Stimulated activated naive B cell treated with anti-CD40 and anti-IgM and Interleukin-4, amounts not matched to agents 10 μg/mL and 1 μg/mL and 100 μg/mL, for 72 hours (primary cell): ENCODE measurements at regions not wholly inside any gene's neighbourhood (a gene's known extent, or its start where the extent isn't known, plus 50 kb on each side); places are given as distances from the start of the nearest gene placed in this dataset.

ENCODE experiments used
- ATAC-seq, 2 donors: fragments of 150-1000 bp; cut with Tn5 transposase; replicated peaks; 2 replicates each; pipeline ENCODE4 v1.10.0; 2021; ENCODE audit warnings: moderate library complexity in 1 of 2
- DNase-seq: peaks from one replicate; pipeline ENCODE4 v3.0.0; 2021
- H3K27ac Mint-ChIP-seq: one replicate; pipeline ENCODE4 v1.8.0; 2022; ENCODE audit warnings: mild to moderate bottlenecking, mixed read lengths
- H3K27me3 Mint-ChIP-seq, 2 donors: one replicate each; pipeline ENCODE4 v1.8.0; 2022; ENCODE audit warnings: mixed read lengths in 2 of 2
- H3K36me3 Mint-ChIP-seq, 2 donors: one replicate each; pipeline ENCODE4 v1.8.0; 2022; ENCODE audit warnings: mixed read lengths in 2 of 2, mild to moderate bottlenecking in 1 of 2
- H3K4me1 Mint-ChIP-seq, 2 donors: one replicate each; pipeline ENCODE4 v1.8.0; 2022; ENCODE audit warnings: mixed read lengths in 2 of 2, mild to moderate bottlenecking in 1 of 2
- H3K4me3 Mint-ChIP-seq, 2 donors: one replicate each; pipeline ENCODE4 v1.8.0; 2022; ENCODE audit warnings: mild to moderate bottlenecking in 2 of 2, mixed read lengths in 2 of 2, moderate library complexity in 1 of 2
- H3K9me3 Mint-ChIP-seq, 2 donors: one replicate each; pipeline ENCODE4 v1.8.0; 2022; ENCODE audit warnings: mixed read lengths in 2 of 2, mild to moderate bottlenecking in 1 of 2

DNA sequence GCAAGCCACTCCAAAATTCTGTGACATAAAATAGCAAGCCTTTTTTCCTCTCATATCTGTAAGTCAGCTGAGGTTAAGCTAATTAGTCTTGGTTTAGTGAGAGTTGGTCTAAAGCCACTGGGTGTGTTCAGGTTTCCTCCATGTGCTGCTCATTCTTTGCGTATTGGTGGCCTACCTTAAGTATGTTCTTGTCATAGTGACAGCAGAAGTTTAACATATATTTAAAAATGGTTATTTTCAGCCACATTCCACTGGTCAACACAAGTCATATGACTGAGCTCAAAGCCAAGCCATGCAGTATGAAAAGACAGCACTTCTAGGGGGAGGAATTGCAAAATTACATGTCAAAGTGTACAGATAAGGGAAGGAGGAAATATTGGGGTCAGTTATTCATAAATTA is 100.5 kb upstream of the FGF10 start:
- Mint-ChIP-seq H3K4me3 (no peak overlapping the region), H3K4me1 (no peaks in the 10 kb centered on the region), H3K9me3 (peaks cover 5 to 8% of the 10 kb centered on the region in 2 donors), H3K27ac (no peak overlapping the region), H3K27me3 (no peaks in the 10 kb centered on the region), H3K36me3 (no peaks in the 10 kb centered on the region)
- no peak for DNase-seq
- ATAC-seq: no peak

DNA sequence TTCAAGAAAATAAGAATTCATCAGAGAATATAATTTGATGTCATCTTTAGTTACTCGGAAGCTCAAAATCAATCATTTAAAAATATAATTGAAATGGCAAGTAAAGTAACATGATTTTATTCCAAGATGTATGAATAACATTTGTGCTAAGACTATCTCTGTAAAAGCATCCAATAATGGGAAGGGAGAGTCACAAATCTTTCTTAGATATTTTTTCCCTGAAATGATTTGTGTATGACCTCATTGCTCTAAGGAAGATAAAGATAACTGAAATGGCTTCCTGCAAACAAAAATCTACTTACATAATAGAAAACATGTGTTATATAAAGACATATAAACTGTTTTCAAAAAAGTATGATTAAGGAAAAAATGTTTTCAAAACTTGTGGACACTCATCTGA is 97.4 kb upstream of the FGF10 start:
- Mint-ChIP-seq H3K4me1 (no peaks in the 10 kb centered on the region), H3K27me3 (no peaks in the 10 kb centered on the region), H3K27ac (no peak overlapping the region), H3K9me3 (peaks cover 2 to 3% of the 10 kb centered on the region in 2 donors), H3K36me3 (no peaks in the 10 kb centered on the region), H3K4me3 (no peak overlapping the region)
- no peak for DNase-seq
- ATAC-seq: no peak

GRCh38 chr5:44454002-44454401 is 64.8 kb upstream of the FGF10 start:
- Mint-ChIP-seq H3K9me3 (peaks cover 0 to 4% of the 10 kb centered on the region in 2 donors), H3K27me3 (no peaks in the 10 kb centered on the region), H3K27ac (no peak overlapping the region), H3K4me1 (no peaks in the 10 kb centered on the region), H3K36me3 (no peaks in the 10 kb centered on the region), H3K4me3 (no peak overlapping the region)
- ATAC-seq (no peak), DNase-seq (no peak)

DNA sequence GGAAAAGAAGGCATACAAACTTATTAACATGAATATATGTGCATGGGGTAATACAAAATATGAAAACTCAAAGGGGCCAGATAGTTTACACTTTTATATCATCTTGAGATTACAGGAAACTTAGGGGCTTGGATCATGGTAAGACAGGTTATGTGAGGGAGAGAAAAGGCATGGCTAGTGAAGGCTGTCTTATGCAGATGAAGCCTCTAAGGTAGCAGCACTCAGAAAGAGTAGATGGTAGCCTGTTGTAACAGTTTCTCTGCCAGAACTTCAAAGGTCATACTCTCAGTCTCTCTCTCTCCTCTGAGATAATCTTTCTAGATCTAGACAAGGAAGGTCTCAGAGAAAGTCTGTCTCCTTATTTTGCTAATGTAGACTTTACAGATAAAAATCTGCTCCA is 57.2 kb upstream of the FGF10 start:
- no peak for DNase-seq
- no peaks in the 10 kb centered on the region for H3K4me1 Mint-ChIP-seq
- H3K27me3 Mint-ChIP-seq: no peaks in the 10 kb centered on the region
- no peak overlapping the region for H3K4me3 Mint-ChIP-seq
- H3K9me3 Mint-ChIP-seq: peaks cover 0 to 4% of the 10 kb centered on the region in 2 donors
- ATAC-seq: no peak
- H3K36me3 Mint-ChIP-seq: no peaks in the 10 kb centered on the region
- no peak overlapping the region for H3K27ac Mint-ChIP-seq

- H3K27me3 Mint-ChIP-seq: no peaks in the 10 kb centered on the region
Measured at GRCh38 chr5:44443172-44443571, 54.0 kb upstream of the FGF10 start.

GRCh38 chr5:44441460-44441859 is 52.2 kb upstream of the FGF10 start:
- ATAC-seq: no peak
- peaks cover 4 to 6% of the 10 kb centered on the region in 2 donors for H3K9me3 Mint-ChIP-seq

More at GRCh38 chr5:44443172-44443571, 54.0 kb upstream of the FGF10 start:
- Mint-ChIP-seq H3K36me3 (no peaks in the 10 kb centered on the region), H3K9me3 (peaks cover 4 to 6% of the 10 kb centered on the region in 2 donors), H3K4me3 (no peak overlapping the region), H3K4me1 (no peaks in the 10 kb centered on the region), H3K27ac (no peak overlapping the region)
- ATAC-seq (no peak), DNase-seq (no peak)

DNA sequence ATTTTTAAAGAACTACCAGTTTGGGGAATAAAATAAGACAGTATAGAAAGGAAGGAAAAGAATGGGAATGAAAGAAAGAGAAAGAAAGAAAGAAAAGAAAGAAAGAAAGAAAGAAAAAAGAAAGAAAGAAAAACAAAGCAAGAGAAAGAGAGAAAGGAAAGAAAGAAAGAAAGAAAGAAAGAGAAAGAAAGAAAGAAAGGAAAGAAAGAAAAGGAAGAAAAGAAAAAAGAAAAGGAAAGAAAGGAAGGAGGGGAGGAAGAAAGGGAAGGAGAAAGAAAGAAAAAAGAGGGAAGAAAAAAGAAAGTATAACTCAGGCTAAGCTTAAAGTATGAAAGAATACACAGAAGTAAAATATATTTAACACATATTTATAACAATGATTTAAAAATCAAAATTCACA is 51.0 kb upstream of the FGF10 start:
- Mint-ChIP-seq H3K4me3 (no peak overlapping the region), H3K27ac (no peak overlapping the region), H3K27me3 (no peaks in the 10 kb centered on the region), H3K36me3 (no peaks in the 10 kb centered on the region), H3K4me1 (no peaks in the 10 kb centered on the region), H3K9me3 (peaks cover 4 to 6% of the 10 kb centered on the region in 2 donors)
- no peak for DNase-seq
- ATAC-seq: no peak

More at GRCh38 chr5:44441460-44441859, 52.2 kb upstream of the FGF10 start:
- H3K27me3 Mint-ChIP-seq: no peaks in the 10 kb centered on the region
- H3K27ac Mint-ChIP-seq: no peak overlapping the region
- no peak overlapping the region for H3K4me3 Mint-ChIP-seq
- no peaks in the 10 kb centered on the region for H3K36me3 Mint-ChIP-seq
- no peaks in the 10 kb centered on the region for H3K4me1 Mint-ChIP-seq
- no peak for DNase-seq
